ENCODE measurements at regions not wholly inside any gene's neighbourhood (a gene's known extent, or its start where the extent isn't known, plus 50 kb on each side); places are given as distances from the start of the nearest gene placed in this dataset.
A peak's percentile ranks its signal among the peaks of the same experiment; 100 is the strongest.
"Not testable (repeated sequence)": the region's sequence is repeated elsewhere in the genome, so short reads cannot be mapped to it uniquely, and the experiment has no call there.

DNA sequence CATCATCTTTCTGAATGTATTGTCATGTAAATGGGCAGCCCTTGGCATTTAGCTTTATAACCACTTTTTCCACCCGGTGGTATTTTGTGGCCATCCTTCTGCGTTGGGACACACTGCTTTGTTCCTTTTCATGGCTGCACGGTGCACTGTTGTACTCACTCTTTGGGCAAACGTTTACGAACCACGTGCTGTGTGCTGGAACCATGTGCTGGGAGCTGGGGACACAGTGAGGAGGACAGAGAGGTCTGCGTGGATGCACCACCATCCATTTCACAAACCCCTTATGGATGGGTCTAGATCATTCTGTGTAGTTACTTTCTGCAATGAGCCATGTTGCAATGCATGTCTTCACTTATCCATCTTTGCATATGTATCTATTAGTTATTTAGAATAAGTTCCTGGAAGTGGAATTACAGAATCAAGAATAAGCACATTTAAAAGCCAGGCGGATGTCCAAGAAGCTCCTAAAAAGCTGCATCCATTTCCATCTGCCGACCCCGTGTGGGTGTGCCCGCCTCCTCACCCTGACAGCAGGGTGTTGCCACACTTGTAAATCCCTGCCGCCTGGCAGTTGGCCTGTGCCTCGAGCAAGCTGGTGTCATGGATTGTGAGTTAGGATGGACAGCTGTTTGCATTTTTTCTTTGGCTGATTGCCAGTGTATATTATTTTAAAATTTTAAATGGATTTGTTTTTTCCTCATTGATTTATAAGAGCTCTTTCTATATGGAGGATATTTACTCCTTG is 183.8 kb downstream of the LAT start:
- not testable (repeated sequence) for DNase-seq (ENCODE audit: low read depth in 2 of 2)

DNA sequence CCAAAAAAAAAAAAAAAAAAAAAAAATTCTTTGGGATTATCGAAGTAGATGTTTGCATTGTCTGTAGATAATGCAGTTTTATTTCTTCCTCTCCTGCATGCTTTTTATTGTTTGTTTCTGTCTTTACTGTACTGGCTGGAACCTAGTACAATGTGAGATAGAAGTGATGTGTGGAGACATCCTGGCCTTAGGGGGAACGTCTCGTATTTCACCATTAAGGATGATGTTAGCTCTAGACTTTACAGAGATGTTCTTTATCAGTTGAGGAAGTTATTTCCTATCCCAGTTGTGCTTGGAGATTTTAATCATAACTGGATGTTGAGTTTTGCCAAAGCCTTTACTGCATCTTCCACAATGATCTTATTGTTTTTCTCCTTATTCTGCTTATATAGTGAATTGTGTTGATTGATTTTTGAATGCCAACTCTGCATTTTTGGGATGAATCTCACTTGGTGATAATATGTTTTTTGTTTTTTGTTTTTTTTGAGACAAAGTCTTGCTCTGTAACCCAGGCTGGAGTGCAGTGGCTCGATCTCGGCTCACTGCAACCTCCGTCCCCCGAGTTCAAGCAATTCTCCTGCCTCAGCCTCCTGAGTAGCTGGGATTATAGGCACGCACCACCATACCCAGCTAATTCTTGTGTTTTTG is 179.7 kb downstream of the LAT start:
- DNase-seq (ENCODE audit: low read depth in 2 of 2), result not testable (repeated sequence)

DNA sequence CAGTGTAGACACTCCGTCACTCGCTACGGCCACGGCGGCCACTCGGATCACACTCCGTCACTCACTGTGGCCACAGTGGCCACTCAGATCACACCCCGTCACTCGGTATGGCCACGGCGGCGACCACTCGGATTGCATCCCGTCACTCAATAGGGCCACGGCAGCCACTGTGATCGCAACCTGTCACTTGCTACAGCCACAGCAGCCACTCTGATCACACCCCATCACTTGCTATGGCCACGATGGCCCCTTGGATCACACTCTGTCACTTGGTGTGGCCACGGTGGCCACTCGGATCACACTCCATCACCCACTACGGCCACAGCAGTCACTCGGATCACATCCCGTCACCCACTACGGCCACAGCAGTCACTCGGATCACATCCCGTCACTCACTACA is 175.3 kb downstream of the LAT start:
- not testable (repeated sequence) for DNase-seq (ENCODE audit: low read depth in 2 of 2)

- not testable (repeated sequence) for DNase-seq (ENCODE audit: low read depth in 2 of 2)
These were observed 174.8 kb downstream of the LAT start for GRCh38 chr16:29159603-29160002.

GRCh38 chr16:29158785-29159184 is 173.9 kb downstream of the LAT start:
- DNase-seq (ENCODE audit: low read depth in 2 of 2), result no peak

DNA sequence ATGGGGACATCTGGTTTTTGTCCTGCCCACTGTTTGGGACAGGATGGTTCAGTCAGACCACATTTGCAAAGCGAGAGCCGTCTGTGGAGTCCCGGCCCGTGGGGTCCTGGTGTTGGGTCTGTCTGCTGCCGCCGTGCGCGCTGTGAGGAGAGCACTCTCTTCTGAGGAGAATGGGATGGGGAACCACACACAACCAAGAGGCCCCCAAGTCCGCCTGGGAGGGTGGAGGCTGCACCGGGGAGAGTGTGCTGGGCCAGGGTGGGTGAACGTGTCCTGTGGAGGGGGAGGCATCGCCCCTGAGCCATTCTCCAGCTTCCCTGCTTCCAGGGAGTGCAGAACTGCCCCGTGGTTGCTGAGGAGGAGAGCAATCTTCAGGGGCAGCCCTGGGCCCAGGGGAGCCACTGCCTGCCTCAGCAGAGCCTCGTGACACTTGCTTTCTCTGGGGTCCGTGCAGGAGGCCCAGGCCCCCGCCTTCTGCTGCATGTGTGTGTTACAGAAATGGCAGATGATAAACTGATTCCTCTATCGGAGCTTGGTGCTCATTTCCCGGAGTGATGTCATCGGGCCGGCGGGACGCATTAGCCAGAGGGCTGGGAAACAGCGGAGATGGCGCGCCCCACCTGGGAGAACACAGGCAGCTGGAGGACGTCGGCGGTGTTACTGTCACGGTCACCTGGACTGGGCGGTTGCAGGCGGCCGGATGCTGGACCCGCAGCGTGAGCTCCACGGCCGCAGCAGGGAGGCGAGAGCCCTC is 173.4 kb downstream of the LAT start:
- DNase-seq (ENCODE audit: low read depth in 2 of 2), result not testable (repeated sequence)

- not testable (repeated sequence) for DNase-seq (ENCODE audit: low read depth in 2 of 2)
These were observed 172.4 kb downstream of the LAT start for GRCh38 chr16:29157051-29157923.

DNA sequence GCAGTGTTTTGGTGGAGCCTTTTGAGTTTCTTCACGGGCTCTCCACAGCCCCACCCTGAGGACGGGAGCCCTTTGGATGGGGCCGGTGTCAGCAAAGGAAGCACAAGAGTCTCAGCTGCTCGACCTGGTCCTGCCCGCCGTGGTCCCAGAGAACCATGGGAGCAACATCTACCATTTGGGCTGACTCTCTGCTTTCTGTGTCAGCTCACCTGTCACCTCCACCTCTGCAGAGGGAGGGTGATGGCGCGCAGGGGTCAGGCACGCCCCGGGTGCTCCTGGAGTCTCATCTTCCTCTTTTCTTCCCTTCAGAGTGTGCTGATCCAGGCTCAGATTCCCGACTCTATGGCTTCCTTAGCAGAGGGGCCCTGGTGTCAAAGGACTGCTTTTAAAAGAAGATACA is 171.7 kb downstream of the LAT start:
- DNase-seq (ENCODE audit: low read depth in 2 of 2), result no peak

- not testable (repeated sequence) for DNase-seq (ENCODE audit: low read depth in 2 of 2)
These were observed 171.0 kb downstream of the LAT start for GRCh38 chr16:29155866-29156200.

GRCh38 chr16:29155131-29155865 is 170.4 kb downstream of the LAT start:
- DNase-seq (ENCODE audit: low read depth in 2 of 2), result not testable (repeated sequence)

GRCh38 chr16:29154676-29155121 is 169.8 kb downstream of the LAT start:
- DNase-seq (ENCODE audit: low read depth in 2 of 2), result no peak

GRCh38 chr16:29154088-29154487 is 169.2 kb downstream of the LAT start:
- no peak for DNase-seq (ENCODE audit: low read depth in 2 of 2)

GRCh38 chr16:29153307-29153706 is 168.5 kb downstream of the LAT start:
- DNase-seq (ENCODE audit: low read depth in 2 of 2), result not testable (repeated sequence)

DNA sequence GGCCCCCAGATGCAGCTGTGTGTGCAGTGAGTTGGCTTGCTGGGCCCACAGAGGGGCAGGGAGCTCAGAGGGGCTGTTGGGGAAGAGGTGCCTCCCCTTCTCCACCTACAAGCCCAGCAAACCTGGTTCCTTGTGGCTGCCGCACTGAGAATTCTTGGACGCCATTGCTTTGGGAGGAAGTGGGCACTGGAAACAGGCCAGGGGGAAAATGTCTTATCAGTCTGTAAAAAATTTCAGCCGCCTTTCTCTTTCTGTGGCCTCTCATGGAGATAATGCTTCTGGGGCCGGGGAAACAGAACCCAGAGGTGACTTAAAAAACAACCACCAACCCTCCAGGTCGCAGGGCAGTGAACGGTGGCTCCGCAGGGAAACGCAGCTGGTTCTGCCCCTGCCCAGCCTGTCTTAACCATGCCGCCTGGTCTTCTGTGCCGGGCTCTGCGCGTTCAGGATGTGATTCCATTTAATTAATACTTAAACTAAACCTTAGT is 167.7 kb downstream of the LAT start:
- DNase-seq (ENCODE audit: low read depth in 2 of 2), result not testable (repeated sequence)

- DNase-seq (ENCODE audit: low read depth in 2 of 2), result no peak
These were observed 166.5 kb downstream of the LAT start for GRCh38 chr16:29151317-29151716.

GRCh38 chr16:29149912-29150311 is 165.1 kb downstream of the LAT start:
- DNase-seq (ENCODE audit: low read depth in 2 of 2), result not testable (repeated sequence)

GRCh38 chr16:29148867-29149272 is 164.0 kb downstream of the LAT start:
- DNase-seq (ENCODE audit: low read depth in 2 of 2), result peak; percentile 46 to 54

- DNase-seq (ENCODE audit: low read depth in 2 of 2), result no peak
These were observed 163.4 kb downstream of the LAT start for GRCh38 chr16:29148131-29148691.

DNA sequence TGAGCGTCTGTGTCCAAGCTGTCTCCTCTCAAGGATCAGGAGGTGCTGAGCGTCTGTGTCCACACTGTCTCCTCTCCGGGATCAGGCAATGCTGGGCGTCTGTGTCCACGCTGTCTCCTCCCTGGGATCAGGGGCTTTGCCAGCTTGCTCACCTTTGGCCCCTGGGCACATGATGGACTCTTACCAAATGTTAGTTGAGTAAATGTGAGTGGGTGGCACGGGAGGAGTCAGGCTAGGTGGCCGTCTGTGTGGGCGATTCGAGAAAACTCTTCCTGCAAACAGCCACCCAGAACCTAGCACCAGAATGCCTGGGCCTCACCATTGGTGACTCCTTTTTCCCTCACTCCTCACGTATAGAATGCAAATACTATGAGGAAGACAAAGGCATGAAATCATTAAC is 162.9 kb downstream of the LAT start:
- DNase-seq (ENCODE audit: low read depth in 2 of 2), result not testable (repeated sequence)
